DMS 273 (cell line): ENCODE measurements at regions not wholly inside any gene's neighbourhood (a gene's known extent, or its start where the extent isn't known, plus 50 kb on each side); places are given as distances from the start of the nearest gene placed in this dataset.
"Not testable (repeated sequence)": the region's sequence is repeated elsewhere in the genome, so short reads cannot be mapped to it uniquely, and the experiment has no call there.

Experiments
- DNase-seq: peaks from one replicate; lab custom pipeline; 2025; ENCODE audit not compliant: unreplicated experiment; lab: John Stamatoyannopoulos, UW

- no peak for DNase-seq
Observed at GRCh38 chr11:57047610-57048009, 58.9 kb downstream of the OR5AK2 start.

- DNase-seq = no peak
Observed at GRCh38 chr11:57049749-57050148, 61.0 kb downstream of the OR5AK2 start.

GRCh38 chr11:57054817-57055216 is 66.1 kb downstream of the OR5AK2 start:
- no peak for DNase-seq

- DNase-seq = no peak
Observed at GRCh38 chr11:57055744-57056143, 67.0 kb downstream of the OR5AK2 start.

DNA sequence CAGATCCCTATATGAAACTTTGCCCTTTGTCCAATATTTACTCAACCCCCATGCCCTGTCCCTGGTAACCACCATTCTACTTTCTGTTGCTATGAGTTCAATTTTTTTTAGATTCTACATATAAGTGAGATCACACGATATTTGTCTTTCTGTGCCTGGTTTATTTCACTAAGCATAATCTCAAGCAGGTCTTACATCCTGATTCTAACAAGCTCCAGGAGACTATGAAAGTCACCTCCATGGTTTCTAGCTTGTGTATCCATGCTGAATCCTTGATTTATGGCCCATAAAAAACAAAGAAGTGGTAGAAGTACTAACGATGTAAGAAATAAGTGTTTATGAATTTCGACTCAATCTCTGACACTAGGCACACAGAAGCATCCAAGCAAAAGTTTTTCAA is 68.0 kb downstream of the OR5AK2 start:
- DNase-seq = no peak

GRCh38 chr11:57057561-57057960 is 68.8 kb downstream of the OR5AK2 start:
- no peak for DNase-seq

DNA sequence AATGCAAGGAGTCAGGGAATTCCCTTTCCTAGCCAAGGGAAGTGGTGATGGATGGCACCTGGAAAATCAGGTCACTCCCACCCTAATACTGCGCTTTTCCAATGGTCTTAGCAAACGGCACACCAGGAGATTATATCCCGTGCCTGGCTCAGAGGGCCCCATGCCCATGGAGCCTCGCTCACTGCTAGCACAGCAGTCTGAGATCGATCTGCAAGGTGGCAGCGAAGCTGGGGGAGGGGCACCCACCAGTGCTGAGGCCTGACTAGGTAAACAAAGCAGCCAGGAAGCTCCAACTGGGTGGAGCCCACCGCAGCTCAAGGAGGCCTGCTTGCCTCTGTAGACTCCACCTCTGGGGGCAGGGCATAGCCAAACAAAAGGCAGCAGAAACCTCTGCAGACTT is 74.2 kb downstream of the OR5AK2 start:
- not testable (repeated sequence) for DNase-seq

DNA sequence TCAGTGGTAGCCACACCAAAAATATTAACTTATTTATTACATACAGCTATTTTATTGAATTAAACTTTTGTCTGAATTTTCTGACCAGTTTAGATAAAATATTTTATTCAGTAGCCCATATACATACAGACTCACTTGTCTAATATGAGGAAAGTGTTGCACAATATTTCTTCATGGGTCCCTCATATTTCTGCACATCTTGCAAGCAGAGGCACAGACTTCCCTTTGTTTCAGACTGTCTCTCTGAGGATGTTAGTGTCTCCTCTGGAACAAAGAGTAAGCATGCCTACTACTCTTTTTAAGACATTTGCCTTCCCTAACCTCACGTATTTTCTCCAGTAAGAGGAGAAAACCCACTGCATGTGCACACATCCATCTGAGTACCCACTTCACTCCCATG is 81.2 kb downstream of the OR5AK2 start:
- DNase-seq = no peak

GRCh38 chr11:57071829-57072228 is 83.1 kb downstream of the OR5AK2 start:
- no peak for DNase-seq

DNA sequence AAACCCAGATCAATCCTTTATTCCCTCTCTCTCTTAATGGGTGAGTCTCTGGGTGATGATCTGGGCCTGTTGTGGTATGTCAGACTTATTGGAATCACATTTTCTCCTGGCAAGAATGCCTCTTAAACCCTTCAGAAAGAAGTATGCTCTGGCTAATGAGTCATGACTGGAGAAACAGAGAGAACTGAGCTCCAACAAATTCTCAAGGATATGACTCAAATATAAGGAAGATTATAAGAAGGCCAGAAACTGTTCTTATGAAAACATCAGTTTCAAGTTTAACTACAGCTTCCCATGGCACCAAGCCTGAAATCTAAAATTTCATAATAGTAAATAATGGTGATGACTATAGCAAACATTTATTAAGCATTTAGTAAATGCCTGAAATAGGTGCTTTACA is 83.9 kb downstream of the OR5AK2 start:
- no peak for DNase-seq

DNA sequence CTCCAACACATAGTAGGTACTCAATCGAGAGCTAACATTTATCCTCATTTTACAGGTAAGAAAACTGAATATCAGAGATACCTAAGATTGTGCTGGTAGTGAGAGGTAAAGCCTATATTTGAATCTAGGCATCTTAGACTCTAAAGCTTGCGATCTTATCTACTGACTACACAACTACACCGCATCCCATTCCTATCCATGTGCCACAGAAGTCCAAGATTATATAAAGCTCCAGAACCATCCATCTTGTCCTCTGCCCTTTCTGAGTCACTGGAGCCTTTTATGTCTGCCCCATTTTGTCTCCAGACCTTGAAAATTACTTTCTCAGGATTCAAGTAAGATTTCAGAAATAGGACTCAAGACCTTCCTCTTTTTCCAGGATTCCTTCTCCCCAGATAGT is 84.4 kb downstream of the OR5AK2 start:
- no peak for DNase-seq

GRCh38 chr11:57081356-57081755 is 92.6 kb downstream of the OR5AK2 start:
- DNase-seq = no peak

DNA sequence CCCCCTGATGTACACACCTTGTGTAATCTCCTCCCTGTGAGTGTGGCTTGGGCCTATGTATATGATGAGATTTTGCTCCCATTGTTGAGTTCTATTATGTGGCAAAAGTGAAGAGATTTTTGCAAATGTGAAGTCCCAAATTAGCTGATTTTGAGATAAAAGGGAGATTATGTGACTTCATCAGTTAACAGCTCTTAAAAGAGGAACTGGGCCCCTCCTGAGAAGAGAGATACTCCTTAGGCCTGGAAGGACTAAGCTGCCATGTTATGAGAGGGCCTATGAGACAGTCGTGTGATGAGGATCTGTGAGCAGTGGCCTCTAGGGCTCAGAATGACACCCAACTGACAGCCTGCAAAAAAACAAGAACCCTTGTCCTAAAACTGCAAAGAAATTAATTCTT is 93.4 kb downstream of the OR5AK2 start:
- no peak for DNase-seq

DNA sequence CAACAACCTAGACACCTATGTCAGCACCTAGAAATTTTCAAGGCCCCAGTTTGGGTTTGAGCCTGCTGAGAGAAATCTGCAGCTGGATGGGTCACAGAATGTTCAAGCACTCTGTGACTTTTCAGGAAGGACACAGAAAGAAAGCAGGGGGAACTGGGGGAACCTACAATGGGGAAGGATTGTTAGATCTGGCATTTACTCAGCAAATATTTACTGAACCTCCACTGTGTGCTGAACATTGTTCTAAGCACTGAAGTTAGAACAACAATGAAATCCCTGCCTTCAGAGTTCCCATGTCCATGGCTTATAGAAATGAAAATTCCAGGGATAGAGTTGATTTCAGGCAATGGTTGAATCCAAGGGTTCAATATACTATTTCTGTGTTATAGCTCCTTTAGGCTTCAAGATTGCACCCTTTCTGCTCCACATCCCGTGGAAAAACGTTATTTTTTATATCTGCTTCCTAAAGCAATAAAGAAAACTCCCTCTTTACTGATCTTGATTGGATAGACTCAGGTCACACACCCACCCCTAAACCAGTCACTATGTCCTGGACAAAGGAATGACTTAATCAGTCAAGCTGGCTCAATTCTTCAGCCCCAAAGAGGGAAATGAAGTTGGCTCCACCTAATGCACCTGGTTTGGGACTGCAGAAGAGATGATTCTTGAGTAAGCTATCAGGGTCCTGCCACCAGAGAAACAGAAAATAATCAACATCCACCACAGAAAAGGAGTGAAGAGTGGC is 95.1 kb downstream of the OR5AK2 start:
- DNase-seq = no peak

DNA sequence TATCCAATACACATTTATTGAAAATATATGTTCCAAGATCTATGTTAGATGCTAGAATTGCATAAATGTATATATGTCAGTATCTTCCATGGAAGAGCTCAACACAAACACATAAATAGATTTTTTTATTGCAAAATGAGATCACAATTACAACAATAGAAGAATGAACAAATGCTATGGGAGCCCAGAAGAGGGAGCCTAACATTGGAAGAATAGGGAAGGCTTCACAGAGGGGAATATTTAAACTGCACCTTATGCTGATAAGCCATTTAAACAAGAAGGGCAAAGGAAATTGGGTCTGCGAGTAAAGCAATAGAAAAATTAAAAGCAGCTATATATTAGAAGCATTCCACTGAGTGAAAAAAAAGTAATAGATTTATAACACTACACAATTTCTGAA is 96.1 kb upstream of the LRRC55 start:
- no peak for DNase-seq

- DNase-seq = no peak
Observed at GRCh38 chr11:57087991-57088390, 93.8 kb upstream of the LRRC55 start.

- no peak for DNase-seq
Observed at GRCh38 chr11:57092028-57092698, 89.6 kb upstream of the LRRC55 start.

GRCh38 chr11:57094181-57094935 is 87.4 kb upstream of the LRRC55 start:
- DNase-seq = no peak

- DNase-seq = no peak
Observed at GRCh38 chr11:57095417-57095816, 86.3 kb upstream of the LRRC55 start.

DNA sequence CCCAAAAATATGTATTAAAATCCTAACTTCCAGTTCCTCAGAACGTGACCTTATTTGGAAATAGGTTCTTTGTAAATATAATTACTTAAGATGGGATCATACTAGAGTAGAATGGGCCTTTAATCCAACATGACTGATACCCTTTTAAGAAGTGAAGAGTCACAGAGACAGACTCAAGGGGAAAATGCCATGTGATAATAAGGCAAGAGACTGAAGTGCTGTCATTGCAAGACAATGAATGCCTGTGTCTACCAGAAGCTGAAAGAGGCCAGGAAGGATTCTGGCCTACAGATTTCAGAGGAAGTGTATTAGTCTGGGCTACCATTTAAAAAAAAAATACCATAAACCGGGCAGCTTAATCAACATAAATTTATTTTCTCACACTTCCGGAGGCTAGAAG is 85.9 kb upstream of the LRRC55 start:
- DNase-seq = no peak

GRCh38 chr11:57097149-57097548 is 84.6 kb upstream of the LRRC55 start:
- no peak for DNase-seq

GRCh38 chr11:57098191-57098590 is 83.6 kb upstream of the LRRC55 start:
- no peak for DNase-seq
